HCT116 (cell line): ENCODE measurements at regions not wholly inside any gene's neighbourhood (a gene's known extent, or its start where the extent isn't known, plus 50 kb on each side); places are given as distances from the start of the nearest gene placed in this dataset.

Experiments
- ATAC-seq: fragments of 200-7000 bp; cut with Tn5 transposase; 2 replicates; pipeline ENCODE4 v1.9.1; 2020; ENCODE audit warnings: mild to moderate bottlenecking, moderate library complexity
- BruUV-seq: library from RNA; stranded (reverse); fragments of 400-500 nt; replicated peaks from 2 replicates; lab custom pipeline; 2021; lab: Mats Ljungman, UMichigan
- CTCF ChIA-PET: fragments of 300-600 bp; sonication (Branson Sonifier 250); formaldehyde crosslinking; loops from one replicate; lab custom pipeline; 2021; ENCODE audit warnings: antibody characterized with exemption; lab: Charles Lee
- POLR2A ChIA-PET: fragments of 300-600, 350-600 bp; sonication (Branson Sonifier 250); formaldehyde crosslinking; loops from one replicate; lab custom pipeline; 2021; ENCODE audit warnings: antibody characterized with exemption; lab: Charles Lee
- RAD21 ChIA-PET, 2 experiments: fragments of 300-600 bp; sonication (Branson Sonifier 250); formaldehyde crosslinking; loops; one replicate each; lab custom pipeline; 2023; ENCODE audit warnings: low total read pairs in 2 of 2; ENCODE audit not compliant: uncharacterized antibody in 2 of 2, unreplicated experiment in 2 of 2, low non-redundant PET in 1 of 2; lab: Charles Lee
- DNase-seq: peaks from one replicate; pipeline ENCODE4 v3.0.0-alpha.2; 2010; ENCODE audit warnings: low read depth, low spot score
- H2AFZ ChIP-seq: fragments of 200-600 bp; shearing (Covaris generic), sonication (generic); 2 replicates; pipeline ENCODE4 v1.6.1; 2017; ENCODE audit warnings: low read depth, mixed run types, mixed read lengths, antibody characterized with exemption, low read length; ENCODE audit not compliant: poor library complexity, severe bottlenecking
- H3K27ac ChIP-seq: 2 replicates; pipeline ENCODE4 v1.5.1; 2012; ENCODE audit warnings: low read depth, low read length
- H3K27me3 ChIP-seq: fragments of 200-600 bp; sonication (generic); 2 replicates; pipeline ENCODE4 v1.6.1; 2016; ENCODE audit warnings: mixed run types, low read length, mixed read lengths; ENCODE audit not compliant: insufficient read depth
- H3K36me3 ChIP-seq, 2 experiments: fragments of 200-500 bp in 1 of 2; fragments of 200-600 bp in 1 of 2; sonication (Bioruptor generic) in 1 of 2; sonication (generic) in 1 of 2; 2 replicates each; pipeline versions ENCODE4 v1.5.1 to v1.6.1; 2014 to 2016; ENCODE audit warnings: low read length in 2 of 2, inconsistent platforms in 1 of 2, mixed read lengths in 1 of 2, mixed run types in 1 of 2; ENCODE audit not compliant: insufficient read depth in 2 of 2, control insufficient read depth in 1 of 2
- H3K4me1 ChIP-seq, 2 experiments: fragments of 200-600 bp in 1 of 2; sonication (generic) in 1 of 2; 2 replicates each; pipeline versions ENCODE4 v1.5.1 to v1.6.1; 2012 to 2017; ENCODE audit warnings: low read length in 2 of 2, inconsistent platforms in 1 of 2, mild to moderate bottlenecking in 1 of 2, mixed read lengths in 1 of 2, mixed run types in 1 of 2, moderate library complexity in 1 of 2; ENCODE audit not compliant: insufficient read depth in 2 of 2, control insufficient read depth in 1 of 2
- H3K4me2 ChIP-seq: fragments of 200-600 bp; sonication (generic); 2 replicates; pipeline ENCODE4 v1.6.1; 2017; ENCODE audit warnings: mixed run types, low read length, mixed read lengths
- H3K4me3 ChIP-seq, 2 experiments: fragments of 200-600 bp in 1 of 2; sonication (generic) in 1 of 2; replicated peaks in 1 of 2; 2 replicates each; pipeline ENCODE4 v1.5.1; 2011 to 2016; ENCODE audit warnings: low read length in 2 of 2, control low read depth in 1 of 2, low read depth in 1 of 2, mild to moderate bottlenecking in 1 of 2, mixed read lengths in 1 of 2, mixed run types in 1 of 2
- H3K79me2 ChIP-seq: fragments of 200-600 bp; sonication (generic); 2 replicates; pipeline ENCODE4 v1.6.1; 2017; ENCODE audit warnings: mild to moderate bottlenecking, mixed run types, low read length, moderate library complexity, mixed read lengths; ENCODE audit not compliant: insufficient read depth
- H3K9ac ChIP-seq: fragments of 200-600 bp; sonication (generic); 2 replicates; pipeline ENCODE4 v1.6.1; 2016; ENCODE audit warnings: low read length, mixed read lengths
- H3K9me2 ChIP-seq: fragments of 200-600 bp; sonication (generic), shearing (Covaris generic); 2 replicates; pipeline ENCODE4 v1.6.1; 2017; ENCODE audit warnings: mixed run types, mild to moderate bottlenecking, moderate library complexity; ENCODE audit not compliant: insufficient read depth
- H3K9me3 ChIP-seq, 2 experiments: fragments of 200-500 bp in 1 of 2; fragments of 200-600 bp in 1 of 2; sonication (Bioruptor generic) in 1 of 2; sonication (generic) in 1 of 2; 2 replicates each; pipeline ENCODE4 v1.6.1; 2014 to 2017; ENCODE audit warnings: low read length in 2 of 2, mixed read lengths in 2 of 2, inconsistent platforms in 1 of 2, low read depth in 1 of 2, mild to moderate bottlenecking in 1 of 2, mixed run types in 1 of 2, moderate library complexity in 1 of 2; ENCODE audit not compliant: control insufficient read depth in 1 of 2, insufficient read depth in 1 of 2
- H4K20me1 ChIP-seq: fragments of 200-600 bp; sonication (generic), shearing (Covaris generic); 2 replicates; pipeline ENCODE4 v1.6.1; 2017; ENCODE audit warnings: mixed run types, mild to moderate bottlenecking, moderate library complexity; ENCODE audit not compliant: insufficient read depth
- CBX3 ChIP-seq: IDR thresholded peaks from 2 replicates; pipeline ENCODE4 v1.6.1; 2012; ENCODE audit warnings: low read depth
- EZH2 ChIP-seq: fragments of 200-600 bp; sonication (generic); IDR thresholded peaks from 2 replicates; pipeline ENCODE4 v1.6.1; 2017; ENCODE audit warnings: antibody characterized with exemption, mixed run types
- EZH2phosphoT487 ChIP-seq: fragments of 200-600 bp; IDR thresholded peaks from 2 replicates; pipeline ENCODE4 v1.6.1; 2018; ENCODE audit warnings: antibody characterized with exemption, borderline replicate concordance
- FOSL1 ChIP-seq: IDR thresholded peaks from 2 replicates; pipeline ENCODE4 v1.6.1; 2012; ENCODE audit warnings: low read depth
- JUND ChIP-seq: IDR thresholded peaks from 2 replicates; pipeline ENCODE4 v1.6.1; 2012
- POLR2AphosphoS5 ChIP-seq: IDR thresholded peaks from 2 replicates; pipeline ENCODE4 v1.6.1; 2011; ENCODE audit warnings: mild to moderate bottlenecking, low read depth, low read length, moderate library complexity
- RAD21 ChIP-seq: IDR thresholded peaks from 2 replicates; pipeline ENCODE4 v1.6.1; 2012; ENCODE audit warnings: low read depth, mild to moderate bottlenecking
- SIN3A ChIP-seq: IDR thresholded peaks from 2 replicates; pipeline ENCODE4 v1.6.1; 2012; ENCODE audit warnings: low read depth
- SP1 ChIP-seq: IDR thresholded peaks from 2 replicates; pipeline ENCODE4 v1.6.1; 2012; ENCODE audit warnings: low read depth
- TCF7L2 ChIP-seq: IDR thresholded peaks from 2 replicates; pipeline ENCODE4 v1.7.0; 2011; ENCODE audit warnings: borderline replicate concordance, inconsistent platforms; ENCODE audit not compliant: insufficient read depth, insufficient read length; ENCODE audit errors: extremely low read depth
- ZBTB33 ChIP-seq: IDR thresholded peaks from 2 replicates; pipeline ENCODE4 v1.6.1; 2011; ENCODE audit warnings: mild to moderate bottlenecking, low read length, moderate library complexity; ENCODE audit not compliant: insufficient replicate concordance; ENCODE audit errors: extremely low read depth
- intact Hi-C: fragments of 100-400 bp; cut with micrococcal nuclease; formaldehyde crosslinking; loops from 2 replicates; pipeline ENCODE4 v1.10.0; 2022
- TF ChIP-seq, protein P1 (sequence below): IDR thresholded peaks from 2 replicates; pipeline ENCODE4 v1.6.1; 2012; ENCODE audit warnings: low read depth
- TF ChIP-seq, protein P2 (sequence below): IDR thresholded peaks from 2 replicates; pipeline ENCODE4 v1.6.1; 2012

GRCh38 chr3:23752126-23752525 is 53.6 kb upstream of the UBE2E1 start:
- DNase-seq, result no peak
- no peaks in the 10 kb centered on the region for H3K36me3 ChIP-seq
- H4K20me1 ChIP-seq, result no peaks in the 10 kb centered on the region
- ChIA-PET RAD21 (no interaction called here), CTCF (no interaction called here), POLR2A (interaction anchor here (0.6 to 1.2 kb wide), 4 partner anchors 9 to 474 kb away, joined by 3 to 4 read pairs (median 3); no protein-coding TSS in a partner anchor)
- H3K9me3 ChIP-seq, result no peaks in the 10 kb centered on the region
- ATAC-seq, result peak; percentile 62
- no peak overlapping the region for H3K9ac ChIP-seq
- BruUV-seq, result no TSS peak
- H2AFZ ChIP-seq, result peak overlapping the region; percentile 56
- H3K27me3 ChIP-seq, result no peaks in the 10 kb centered on the region
- no peaks in the 10 kb centered on the region for H3K9me2 ChIP-seq
- no peak overlapping the region for H3K27ac ChIP-seq
- H3K4me2 ChIP-seq, result peak overlapping the region; percentile 4; the same call in 1 of the 2 replicates
- H3K4me1 ChIP-seq, result peaks cover 4 to 22% of the 10 kb centered on the region in 2 experiments; a peak in 2 of 4 replicates
- H3K79me2 ChIP-seq, result no peaks in the 10 kb centered on the region
- H3K4me3 ChIP-seq, result no peak overlapping the region
- TF ChIP-seq TCF7L2 (peak; percentile 12), ZBTB33 (no peak)
- TF ChIP-seq, all 23 proteins: peak for 1
- intact Hi-C loops, result no loop called here

DNA sequence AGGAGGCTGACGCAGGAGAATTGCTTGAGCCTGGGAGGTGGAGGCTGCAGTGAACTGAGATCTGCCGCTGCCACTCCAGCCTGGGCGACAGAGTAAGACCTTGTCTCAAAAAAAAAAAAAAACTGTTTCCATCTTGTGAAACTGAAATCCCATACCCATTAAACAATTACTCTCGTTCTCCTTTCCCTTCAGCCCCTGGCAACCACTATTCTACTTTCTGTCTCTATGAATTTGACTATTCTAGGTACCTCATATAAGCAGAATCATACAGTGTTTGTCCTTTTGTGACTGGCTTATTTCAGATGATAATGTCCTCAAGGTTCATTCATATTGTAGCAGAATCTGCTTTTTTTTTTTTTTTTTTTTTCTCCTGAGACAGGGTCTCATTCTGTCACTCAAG is 51.5 kb upstream of the UBE2E1 start:
- ChIA-PET POLR2A (no interaction called here), RAD21 (no interaction called here), CTCF (no interaction called here)
- Histone ChIP-seq H3K4me1 (peaks cover 4 to 22% of the 10 kb centered on the region in 2 experiments; a peak in 2 of 4 replicates), H3K9me3 (no peaks in the 10 kb centered on the region), H3K9me2 (no peaks in the 10 kb centered on the region), H4K20me1 (no peaks in the 10 kb centered on the region), H3K4me2 (no peak overlapping the region), H2AFZ (no peak overlapping the region), H3K4me3 (no peak overlapping the region), H3K27me3 (no peaks in the 10 kb centered on the region), H3K9ac (no peak overlapping the region), H3K36me3 (no peaks in the 10 kb centered on the region), H3K79me2 (no peaks in the 10 kb centered on the region), H3K27ac (no peak overlapping the region)
- BruUV-seq, result no TSS peak
- intact Hi-C loops, result no loop called here
- DNase-seq, result no peak
- ATAC-seq, result no peak
- TF ChIP-seq RAD21 (no peak), SP1 (no peak), ZBTB33 (no peak), FOSL1 (no peak), EZH2phosphoT487 (no peak), SIN3A (no peak), JUND (no peak), POLR2AphosphoS5 (no peak), EZH2 (no peak), CBX3 (no peak)
- TF ChIP-seq, protein P1, sequence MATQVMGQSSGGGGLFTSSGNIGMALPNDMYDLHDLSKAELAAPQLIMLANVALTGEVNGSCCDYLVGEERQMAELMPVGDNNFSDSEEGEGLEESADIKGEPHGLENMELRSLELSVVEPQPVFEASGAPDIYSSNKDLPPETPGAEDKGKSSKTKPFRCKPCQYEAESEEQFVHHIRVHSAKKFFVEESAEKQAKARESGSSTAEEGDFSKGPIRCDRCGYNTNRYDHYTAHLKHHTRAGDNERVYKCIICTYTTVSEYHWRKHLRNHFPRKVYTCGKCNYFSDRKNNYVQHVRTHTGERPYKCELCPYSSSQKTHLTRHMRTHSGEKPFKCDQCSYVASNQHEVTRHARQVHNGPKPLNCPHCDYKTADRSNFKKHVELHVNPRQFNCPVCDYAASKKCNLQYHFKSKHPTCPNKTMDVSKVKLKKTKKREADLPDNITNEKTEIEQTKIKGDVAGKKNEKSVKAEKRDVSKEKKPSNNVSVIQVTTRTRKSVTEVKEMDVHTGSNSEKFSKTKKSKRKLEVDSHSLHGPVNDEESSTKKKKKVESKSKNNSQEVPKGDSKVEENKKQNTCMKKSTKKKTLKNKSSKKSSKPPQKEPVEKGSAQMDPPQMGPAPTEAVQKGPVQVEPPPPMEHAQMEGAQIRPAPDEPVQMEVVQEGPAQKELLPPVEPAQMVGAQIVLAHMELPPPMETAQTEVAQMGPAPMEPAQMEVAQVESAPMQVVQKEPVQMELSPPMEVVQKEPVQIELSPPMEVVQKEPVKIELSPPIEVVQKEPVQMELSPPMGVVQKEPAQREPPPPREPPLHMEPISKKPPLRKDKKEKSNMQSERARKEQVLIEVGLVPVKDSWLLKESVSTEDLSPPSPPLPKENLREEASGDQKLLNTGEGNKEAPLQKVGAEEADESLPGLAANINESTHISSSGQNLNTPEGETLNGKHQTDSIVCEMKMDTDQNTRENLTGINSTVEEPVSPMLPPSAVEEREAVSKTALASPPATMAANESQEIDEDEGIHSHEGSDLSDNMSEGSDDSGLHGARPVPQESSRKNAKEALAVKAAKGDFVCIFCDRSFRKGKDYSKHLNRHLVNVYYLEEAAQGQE, result no peak
- TF ChIP-seq, protein P2, sequence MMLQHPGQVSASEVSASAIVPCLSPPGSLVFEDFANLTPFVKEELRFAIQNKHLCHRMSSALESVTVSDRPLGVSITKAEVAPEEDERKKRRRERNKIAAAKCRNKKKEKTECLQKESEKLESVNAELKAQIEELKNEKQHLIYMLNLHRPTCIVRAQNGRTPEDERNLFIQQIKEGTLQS, result no peak
